ENCODE measurements at regions not wholly inside any gene's neighbourhood (a gene's known extent, or its start where the extent isn't known, plus 50 kb on each side); places are given as distances from the start of the nearest gene placed in this dataset.

DNA sequence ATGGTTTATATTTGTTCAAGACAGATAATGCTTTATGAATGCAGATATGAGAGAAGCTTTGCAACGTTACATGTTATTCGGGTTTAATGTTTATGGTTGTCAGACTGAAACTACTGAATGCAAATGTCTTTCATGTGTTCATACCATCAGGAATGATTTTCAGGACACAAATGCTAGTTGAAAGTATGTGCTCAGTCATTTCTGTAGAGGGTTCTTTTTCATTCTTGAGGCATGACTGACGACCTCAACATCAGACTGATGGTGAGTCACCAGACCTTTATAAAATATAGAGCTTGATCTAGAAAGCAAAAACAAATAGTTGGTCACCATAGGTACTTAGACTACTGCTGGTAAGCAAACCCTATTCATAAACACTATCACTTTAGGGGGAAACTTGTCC, 287.3 kb upstream of the NUDT12 start:
- DNase-seq (ENCODE audit: low spot score), result no peak

DNA sequence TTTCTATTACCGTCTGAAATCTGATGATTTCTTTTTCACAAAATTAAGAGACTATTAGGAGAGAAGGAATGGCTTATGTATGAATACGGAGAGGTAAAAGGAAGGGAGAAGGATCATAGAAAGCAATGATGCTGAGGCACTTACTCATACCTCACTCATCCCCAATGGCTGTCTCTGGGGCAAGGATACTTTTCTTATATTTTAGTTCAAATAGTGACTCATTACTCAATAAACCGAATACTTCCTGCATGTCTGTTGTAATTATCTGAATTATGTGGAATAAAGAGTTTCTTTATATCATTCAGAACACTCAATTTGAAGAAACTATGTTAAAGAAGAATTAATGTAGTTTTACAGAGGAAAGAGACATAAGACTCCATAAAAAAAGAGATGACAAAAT, 284.5 kb upstream of the NUDT12 start:
- DNase-seq (ENCODE audit: low spot score), result no peak

DNA sequence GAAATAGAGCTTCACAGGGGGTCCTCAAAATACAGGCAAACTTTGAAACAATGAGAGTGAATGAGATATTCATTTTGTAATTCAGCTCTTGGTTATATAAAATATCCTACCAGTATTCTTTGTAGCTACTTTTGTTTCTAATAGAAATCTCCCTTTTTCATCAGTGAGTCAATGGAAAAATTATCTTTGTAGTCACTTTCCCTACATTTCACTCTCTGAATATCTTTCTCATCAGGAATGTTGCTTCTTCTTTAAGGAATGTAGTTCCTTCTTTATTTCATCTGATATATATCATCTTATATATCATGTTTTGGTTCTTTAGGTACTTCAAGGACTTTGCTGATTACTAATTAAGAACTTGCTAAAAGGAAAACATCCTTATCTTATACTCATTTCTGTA, 280.3 kb upstream of the NUDT12 start:
- DNase-seq (ENCODE audit: low spot score), result no peak

DNA sequence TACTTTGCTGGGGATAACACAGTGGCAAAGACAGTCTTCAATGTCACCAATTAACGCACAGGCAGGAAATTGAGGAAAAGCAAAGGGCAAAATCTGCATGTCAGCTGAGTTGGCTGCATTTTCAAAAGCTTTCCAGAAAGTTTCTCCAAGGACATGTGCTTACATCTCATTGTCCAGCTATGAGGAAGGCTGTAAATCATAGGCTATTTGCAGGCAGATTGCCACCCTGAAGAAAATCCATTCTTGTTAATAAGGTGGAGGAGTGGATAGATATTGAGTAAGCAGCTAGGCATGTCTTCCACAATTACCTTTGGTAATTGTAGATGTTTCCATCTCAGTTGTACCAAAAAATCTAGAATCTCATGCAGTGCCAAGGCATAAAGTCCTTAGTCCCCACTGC, 278.0 kb upstream of the NUDT12 start:
- no peak for DNase-seq (ENCODE audit: low spot score)

DNA sequence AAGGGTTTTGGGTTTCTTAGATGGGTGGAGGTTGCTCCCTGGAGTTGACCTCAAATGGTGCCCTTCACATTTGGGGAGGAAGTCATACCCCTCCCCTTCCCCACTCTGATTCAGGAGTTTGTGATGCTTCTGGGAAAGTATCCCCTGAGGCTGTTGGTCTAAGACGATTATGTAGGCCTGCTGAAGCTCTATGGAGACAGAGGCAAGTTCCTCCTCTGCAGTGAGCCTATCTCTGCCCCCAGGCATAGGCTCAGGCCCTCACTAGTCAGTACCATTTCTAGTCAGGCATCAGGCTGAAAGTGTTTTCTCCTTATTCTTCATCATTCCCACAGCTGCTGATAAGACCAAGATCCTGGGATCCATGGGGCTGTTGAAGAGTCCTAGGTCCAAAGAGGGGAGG, 271.6 kb upstream of the NUDT12 start:
- DNase-seq (ENCODE audit: low spot score), result no peak

DNA sequence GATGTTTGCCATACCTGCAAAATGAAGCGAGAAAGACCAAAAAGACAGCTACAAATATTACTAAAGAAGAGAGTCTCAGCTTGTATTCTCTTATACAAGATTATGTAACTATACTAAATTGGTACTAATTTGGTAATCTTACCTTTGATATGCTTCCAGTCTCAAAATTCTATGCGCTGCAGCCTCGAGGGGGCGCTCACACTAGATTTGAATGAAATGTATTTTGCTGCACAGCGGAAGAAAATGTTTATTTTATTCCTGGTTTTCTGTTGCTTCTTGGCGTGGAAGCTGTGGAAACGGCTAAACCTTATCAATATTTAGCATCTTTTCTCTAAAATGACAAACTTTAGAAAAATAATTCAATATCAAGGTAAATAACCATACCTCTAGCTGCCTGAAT, 267.0 kb upstream of the NUDT12 start:
- no peak for DNase-seq (ENCODE audit: low spot score)

DNA sequence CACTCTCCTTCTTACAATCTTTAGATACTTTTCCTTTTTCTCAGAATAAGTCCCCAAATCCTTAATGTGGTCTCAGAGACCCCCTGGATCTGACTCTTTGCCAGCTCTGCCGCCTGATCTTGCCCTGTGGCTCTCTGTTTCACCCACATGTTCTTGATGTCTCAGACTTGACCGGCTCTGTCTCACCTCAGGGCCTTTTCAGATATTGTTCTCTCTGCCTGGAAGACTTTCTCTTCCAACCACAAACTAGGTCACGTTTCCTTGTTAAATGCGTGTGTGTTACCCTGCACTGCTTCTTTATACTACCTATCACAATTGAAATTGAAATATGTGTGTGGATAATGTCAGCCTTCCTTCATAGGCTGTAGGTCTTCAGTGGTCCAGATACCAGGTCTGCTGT, 265.4 kb upstream of the NUDT12 start:
- no peak for DNase-seq (ENCODE audit: low spot score)

DNA sequence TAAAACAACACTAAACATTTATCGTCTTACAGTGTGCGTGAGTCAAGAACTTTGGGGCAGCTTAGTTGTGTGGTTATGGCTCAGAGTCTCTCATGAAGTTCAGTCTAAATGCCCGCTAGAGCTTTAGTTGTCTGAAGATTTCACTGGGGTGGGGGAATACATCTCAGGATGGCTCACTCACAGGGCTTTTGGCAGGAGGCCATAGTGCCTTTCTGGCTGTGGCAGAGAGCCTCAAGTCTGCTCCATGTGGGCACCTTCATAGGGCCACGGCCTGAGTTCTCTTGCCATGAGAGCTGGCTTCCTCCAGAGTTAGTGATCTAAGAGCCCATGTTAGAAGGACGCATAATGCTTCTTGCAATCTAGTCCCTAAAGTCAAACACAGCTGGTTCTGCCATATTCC, 258.8 kb upstream of the NUDT12 start:
- DNase-seq (ENCODE audit: low spot score), result no peak

DNA sequence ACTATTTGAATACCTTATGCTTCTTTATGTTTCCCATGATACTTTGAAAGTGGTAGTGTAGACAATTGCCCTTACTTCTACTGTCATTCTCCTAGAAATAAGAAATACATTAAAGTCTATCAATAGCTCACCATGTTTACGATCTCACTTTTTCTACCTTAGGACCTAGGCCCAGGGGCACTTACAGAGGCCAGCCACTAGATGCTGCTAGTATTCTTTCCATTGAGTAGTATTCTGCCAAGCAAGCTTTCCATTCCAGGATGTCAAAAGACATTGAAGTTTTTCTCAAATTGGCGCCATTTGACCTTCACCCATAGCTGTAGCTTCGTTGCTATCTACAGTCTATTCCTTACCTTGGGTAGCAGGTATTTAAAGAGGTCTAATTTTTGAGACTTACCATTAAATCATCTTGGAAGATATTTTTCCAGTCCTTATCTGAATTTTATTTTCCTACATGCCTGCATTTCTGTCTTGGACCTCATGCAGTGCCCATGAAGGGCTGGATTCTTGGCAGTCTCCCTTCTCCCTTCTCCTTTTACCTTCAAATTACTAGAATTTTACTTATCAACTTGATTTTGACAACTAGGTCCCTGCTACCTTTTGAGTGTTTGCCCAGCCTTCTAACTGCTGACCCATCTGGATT, 246.0 kb upstream of the NUDT12 start:
- DNase-seq (ENCODE audit: low spot score), result peak; percentile 73

DNA sequence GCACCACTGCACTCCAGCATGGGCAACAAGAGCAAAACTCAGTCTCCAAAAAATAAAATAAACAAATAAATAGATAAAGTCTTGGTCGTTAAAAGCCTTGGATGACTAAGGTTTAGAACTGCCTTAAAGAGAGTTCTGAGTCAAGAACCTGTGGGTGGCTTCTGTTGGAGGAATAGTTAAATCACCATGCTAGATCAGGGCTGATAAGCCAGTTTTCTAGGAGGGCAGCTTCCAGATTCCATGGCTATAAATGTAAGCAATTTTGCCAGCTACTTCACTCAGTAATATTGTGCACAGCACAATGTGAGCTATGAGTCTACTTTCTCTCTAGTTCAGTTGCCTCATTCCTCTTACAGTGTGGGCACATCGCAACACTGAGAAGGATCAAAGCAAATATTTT, 242.1 kb upstream of the NUDT12 start:
- DNase-seq (ENCODE audit: low spot score), result no peak

DNA sequence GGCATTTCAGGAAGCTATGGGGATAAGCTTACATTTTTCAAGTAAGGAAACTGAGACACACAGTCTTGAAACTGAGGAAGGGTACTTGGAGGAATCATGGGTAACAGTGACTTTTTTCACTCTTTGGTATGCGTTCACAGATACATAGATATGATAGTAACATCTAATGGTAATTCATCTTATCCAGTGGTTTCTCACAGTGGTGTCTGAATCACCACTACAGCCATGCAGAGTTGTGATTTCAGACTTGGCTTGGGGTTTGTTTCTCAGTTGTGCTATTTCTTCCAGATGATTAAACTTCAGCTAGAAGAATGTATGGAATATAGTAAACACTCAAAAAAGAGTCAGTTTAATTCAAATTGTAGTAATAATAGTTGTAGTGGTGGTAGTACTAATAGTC, 239.1 kb upstream of the NUDT12 start:
- no peak for DNase-seq (ENCODE audit: low spot score)

DNA sequence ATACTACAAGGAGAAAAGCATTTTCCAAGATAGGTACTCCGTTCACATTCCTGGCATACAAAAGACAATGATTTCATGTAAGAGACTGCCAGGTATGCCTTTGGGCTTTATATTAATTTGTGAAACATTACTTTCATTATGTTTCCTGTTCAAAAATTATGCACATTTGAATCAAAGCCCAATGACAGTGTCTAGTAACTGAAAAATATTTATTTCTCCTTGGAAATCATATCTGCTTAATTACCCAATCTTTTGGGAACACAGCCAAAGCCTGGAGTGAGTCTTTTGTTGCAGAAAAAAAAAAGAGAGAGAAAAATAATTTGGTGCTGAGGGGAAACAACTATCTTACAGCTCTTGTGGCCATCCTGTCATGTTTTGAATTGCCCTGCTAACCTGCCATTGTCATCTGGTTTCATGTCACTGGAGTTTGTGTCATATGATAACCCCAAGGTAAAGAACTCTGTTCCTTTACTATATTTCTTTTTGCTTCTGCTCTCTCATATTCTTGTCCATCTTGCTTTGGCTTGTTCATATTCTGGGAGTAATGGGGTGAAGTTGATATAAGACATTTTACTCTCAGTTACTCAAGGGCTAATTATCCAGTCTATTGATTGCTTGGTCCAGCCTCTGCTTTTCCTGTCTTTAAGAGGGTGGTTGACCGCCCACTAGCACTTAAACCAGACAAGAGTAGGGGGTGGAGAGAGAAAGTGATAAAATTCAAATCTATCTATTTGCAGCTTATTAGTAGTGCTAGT, 238.3 kb upstream of the NUDT12 start:
- no peak for DNase-seq (ENCODE audit: low spot score)

DNA sequence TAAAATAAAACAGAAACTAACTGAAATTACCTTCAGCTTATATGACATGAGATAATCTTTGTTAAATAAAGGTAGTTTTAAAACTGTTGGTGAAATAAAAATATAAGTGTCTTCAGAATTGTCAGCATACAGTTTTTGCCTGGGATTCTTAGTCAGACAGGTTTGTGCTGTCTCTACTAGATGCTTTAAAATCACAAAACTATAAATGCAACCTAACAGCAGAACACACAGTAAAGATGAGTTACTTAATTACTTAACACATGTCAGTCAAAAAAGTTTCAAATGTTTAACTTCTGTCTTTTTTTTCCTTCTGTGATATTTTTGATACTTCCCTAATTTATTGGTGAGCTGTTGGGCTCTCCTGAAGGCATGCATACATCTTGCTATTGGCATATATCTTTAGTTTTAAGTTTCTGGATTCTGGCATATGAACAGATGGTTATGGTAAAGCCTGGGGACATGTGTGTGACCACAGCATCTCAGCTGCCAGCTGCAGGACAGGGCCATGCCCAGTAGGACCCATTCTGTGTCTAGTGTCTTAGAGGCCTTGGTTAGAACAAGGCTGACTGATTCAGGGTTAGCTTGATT, 231.1 kb upstream of the NUDT12 start:
- no peak for DNase-seq (ENCODE audit: low spot score)

DNA sequence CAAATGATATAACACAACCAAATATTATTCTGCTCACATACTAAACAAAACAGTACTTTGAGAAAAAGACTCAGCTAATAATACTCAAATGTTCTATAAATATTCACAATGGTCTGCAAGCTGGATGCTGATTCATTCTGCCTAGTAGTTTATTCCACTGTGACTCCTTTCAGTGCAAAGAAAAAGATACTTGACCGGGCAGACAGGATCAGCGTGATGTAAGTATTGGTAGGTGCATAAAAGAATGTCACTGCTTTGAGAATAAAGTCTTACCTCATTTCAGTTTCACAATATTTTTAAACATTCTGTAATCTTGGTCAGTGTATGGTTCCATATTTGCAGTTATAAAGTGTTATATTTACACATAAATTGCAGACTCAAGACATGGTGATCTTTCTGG, 223.0 kb upstream of the NUDT12 start:
- DNase-seq (ENCODE audit: low spot score), result no peak

DNA sequence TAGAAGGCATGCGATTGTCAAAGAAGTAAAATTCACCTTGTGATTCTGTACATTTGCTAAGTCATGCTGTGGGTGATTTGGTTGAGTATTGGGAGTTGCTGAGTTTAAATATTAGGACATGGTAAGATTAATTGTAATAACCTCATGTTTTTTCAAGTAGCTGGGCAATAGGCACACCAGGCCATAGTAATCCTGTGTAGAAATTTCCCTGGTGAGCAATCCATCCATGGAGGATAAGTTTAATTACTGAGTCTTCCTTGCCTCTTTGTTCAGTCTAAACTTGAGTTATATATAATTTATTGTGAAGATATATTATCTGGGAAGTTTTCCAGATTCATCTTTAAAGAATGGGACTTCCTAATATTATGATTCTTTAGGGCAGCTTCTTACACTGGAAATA, 221.1 kb upstream of the NUDT12 start:
- DNase-seq (ENCODE audit: low spot score), result no peak

DNA sequence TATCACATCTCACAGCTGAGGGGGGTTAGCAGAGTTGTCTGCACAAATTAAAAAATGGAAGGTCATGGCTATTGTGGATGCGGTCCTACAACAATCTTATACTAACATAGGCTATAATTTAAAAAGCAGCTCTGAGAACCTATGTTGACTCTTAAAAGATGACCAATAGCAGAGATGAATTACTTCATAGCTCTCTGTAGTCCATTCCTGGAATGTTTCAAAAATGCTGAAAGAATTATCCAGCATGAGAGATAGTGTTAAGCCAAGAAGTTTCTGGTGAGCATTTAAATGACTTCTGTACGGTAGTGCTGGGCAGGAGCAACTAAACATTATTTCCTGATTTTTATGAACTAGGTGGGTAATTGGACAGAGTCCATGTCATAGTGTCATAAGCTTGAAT, 218.2 kb upstream of the NUDT12 start:
- no peak for DNase-seq (ENCODE audit: low spot score)

DNA sequence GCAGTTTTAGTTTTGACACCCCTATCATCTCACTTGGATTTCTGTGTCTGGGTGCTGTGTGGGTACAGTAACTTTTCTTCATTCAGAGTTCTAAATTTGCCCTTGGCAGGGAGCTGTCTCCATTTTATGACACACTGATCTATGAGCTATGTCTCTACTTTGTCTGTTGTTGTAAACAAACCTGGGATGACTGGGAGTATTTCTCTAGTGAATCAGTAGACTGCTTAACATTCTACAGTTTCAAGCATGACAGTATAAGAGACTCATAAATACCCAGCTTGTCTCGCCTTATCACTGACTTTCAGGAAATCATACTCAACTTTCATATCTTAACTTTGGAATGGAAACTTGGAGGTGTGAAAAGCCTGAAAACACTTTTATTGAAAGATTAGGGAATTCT, 212.1 kb upstream of the NUDT12 start:
- no peak for DNase-seq (ENCODE audit: low spot score)

DNA sequence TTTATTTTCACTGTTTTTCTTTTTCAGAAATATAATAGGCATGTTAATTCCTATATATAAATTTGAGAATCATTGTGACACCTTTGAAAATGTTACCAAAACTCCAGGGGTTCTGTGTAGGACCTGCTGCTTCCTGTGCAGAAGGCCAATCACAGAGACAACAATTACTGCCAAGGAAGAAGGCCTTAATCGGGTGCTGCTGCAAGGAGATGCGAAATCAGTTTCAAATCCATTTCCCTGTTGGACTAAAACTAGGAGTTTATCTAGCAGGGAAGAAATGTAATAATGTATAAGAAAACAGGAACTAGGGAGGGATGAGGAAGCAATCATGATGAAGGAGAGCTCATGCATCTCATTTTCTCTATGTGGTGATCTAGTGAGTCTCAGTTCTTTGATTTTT, 209.7 kb upstream of the NUDT12 start:
- no peak for DNase-seq (ENCODE audit: low spot score)

DNA sequence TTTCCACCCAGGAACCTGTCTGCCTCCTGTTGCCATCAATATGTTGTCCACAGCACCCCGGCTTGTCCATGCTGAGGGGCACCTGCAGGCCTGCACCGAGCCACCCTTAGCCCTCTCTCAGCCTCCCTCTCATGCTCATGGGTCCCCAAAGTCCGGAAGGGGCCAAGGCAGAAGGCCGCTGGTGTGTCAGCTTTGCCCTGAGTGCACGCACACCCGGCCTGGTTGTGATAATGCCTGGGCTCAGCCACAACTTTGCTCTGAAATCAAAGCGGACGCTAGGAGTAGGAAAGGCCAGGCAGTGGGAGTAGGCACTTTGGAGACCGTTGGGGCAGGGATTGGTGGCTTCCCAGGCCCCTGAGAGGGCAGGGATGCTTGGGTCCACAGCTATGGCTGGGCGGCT, 201.8 kb upstream of the NUDT12 start:
- no peak for DNase-seq (ENCODE audit: low spot score)

DNA sequence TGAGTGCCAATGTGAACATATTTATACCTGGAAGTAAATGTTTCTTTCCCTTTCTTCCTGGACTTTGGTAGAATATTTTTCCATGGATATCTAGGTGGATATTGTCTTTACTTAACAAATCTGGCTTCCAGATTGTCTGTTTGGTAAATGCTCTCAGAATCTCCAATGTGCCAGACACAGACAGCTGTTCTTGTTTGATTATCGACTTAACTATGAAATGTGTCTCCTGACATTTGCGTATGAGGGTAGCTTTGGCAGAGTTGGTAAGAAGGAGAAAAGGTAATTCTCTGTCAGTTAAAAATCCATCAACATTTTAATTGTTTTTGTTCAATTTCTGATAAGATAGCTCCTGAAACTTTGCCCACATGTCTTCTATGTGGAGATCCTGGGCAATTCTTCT, 196.4 kb upstream of the NUDT12 start:
- DNase-seq (ENCODE audit: low spot score), result peak; percentile 51

DNA sequence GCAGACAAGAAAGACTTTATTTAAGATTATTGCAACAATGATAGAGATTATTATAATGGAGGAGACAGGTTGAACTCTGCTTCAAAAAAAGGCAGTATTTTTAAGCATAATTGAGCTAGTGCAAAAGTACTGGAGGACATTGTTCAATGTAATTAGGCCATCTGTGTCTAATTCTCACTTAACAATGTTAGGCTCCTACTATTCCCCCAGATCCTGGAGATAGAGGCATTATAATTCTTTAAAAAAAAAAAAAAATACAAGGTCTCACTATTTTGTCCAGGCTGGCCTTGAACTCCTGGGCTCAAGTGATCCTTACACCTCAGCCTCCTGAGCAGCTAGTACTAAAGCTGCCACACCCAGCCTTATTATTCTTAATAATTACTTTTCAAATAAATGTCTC, 193.4 kb upstream of the NUDT12 start:
- no peak for DNase-seq (ENCODE audit: low spot score)

DNA sequence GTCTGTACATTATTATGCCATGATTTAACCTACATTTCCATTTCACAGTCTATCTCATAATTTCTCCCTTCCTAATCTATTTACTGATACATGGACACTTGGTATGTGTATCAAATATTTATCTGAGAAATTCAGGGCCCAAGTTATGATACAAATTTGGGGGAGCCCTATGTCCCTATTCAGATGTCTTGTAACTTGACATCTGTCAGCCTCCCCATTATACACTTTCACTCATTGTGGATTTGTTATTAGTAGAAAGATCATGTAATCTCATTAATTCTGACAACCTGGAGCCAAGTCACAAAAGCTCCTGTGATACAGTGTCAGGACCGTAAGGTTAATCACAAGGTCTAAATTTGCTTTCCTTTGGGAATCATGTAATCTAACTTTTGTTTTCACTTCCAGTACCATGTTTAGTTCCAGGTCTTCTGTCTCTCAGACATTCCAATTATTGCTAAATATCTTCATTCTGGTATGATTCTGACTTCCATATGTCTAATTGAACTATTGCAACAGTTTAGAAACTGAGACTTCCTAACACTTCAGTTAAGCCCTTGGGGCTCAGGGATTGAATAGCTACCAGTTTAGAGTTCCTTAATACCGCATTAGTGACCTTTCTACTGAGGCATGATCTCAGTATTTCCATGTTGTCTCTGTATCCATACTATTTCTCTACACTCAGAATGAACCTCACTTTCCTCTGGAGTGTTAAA, 182.9 kb upstream of the NUDT12 start:
- DNase-seq (ENCODE audit: low spot score), result no peak

DNA sequence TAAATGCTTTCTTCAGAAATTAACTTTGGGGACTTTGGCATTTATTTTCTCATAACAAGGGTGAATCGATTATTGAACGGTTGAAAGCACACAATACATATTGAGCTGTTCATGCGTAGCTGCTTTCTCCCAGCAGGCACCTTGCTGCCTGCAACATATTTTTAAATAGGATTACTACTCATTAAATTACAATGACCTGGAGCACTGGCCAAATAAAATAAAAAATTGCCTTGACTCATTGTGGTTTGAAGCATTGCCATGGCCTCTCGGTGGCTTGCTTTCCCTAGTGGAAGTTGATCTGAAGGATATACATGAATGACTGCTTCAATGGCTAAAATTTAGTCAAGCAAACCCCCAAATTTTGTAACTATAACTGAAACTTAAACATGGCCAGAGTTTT, 181.6 kb upstream of the NUDT12 start:
- no peak for DNase-seq (ENCODE audit: low spot score)
